ENCODE measurements at regions not wholly inside any gene's neighbourhood (a gene's known extent, or its start where the extent isn't known, plus 50 kb on each side); places are given as distances from the start of the nearest gene placed in this dataset.

DNA sequence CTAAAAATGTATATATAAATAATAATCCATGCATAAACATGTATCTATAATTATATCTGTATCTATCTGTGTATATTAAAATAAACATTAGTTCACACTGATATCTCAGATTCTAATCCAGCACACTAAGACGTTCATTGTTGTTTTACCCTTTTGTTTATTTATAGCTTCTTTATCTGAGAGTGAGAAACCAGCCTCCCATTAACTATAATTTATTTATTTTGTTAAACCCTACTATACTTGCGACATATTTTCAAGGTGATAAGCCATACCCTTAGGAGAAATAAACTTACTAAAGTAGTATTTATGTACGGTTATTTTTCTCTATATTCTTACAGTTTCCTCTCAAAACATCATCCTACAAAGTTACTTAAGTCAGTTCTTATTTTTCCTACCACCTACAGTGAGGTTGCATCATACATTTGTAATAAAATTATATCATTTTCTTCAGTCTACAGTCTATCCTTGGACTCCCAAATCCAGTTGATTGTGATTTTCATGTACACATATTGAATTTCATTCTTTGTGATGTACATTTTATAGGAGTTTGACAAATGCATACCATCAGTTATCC is 726.4 kb upstream of the FAM174A start:
- Histone ChIP-seq H3K4me3 (ENCODE audit: control extremely low read depth in 1 of 5, extremely low read depth in 1 of 5, insufficient read depth in 1 of 5, low read depth in 2 of 5, low read length in 4 of 5) (no peak overlapping the region), H4K20me1 (ENCODE audit: control insufficient read depth, insufficient read depth, low read length, poor library complexity, severe bottlenecking) (no peaks in the 10 kb centered on the region), H3K36me3 (replicated peaks in 1 of 2; ENCODE audit: control extremely low read depth in 1 of 2, control insufficient read depth in 1 of 2, extremely low read depth in 1 of 2, insufficient read depth in 2 of 2, low read length in 1 of 2) (no peaks in the 10 kb centered on the region), H3K27ac (ENCODE audit: low read length in 2 of 2) (no peak overlapping the region), H3K4me2 (replicated peaks; ENCODE audit: low read depth, low read length, poor library complexity, severe bottlenecking) (no peak overlapping the region), H3K4me1 (ENCODE audit: control insufficient read depth in 2 of 2, insufficient read depth in 2 of 2, low read length in 2 of 2) (no peaks in the 10 kb centered on the region), H3K79me2 (ENCODE audit: control insufficient read depth, insufficient read depth, low read length) (no peaks in the 10 kb centered on the region), H2AFZ (ENCODE audit: insufficient read depth, low read depth, low read length, poor library complexity, severe bottlenecking) (no peak overlapping the region), H3K9me3 (ENCODE audit: control extremely low read depth in 1 of 3, control insufficient read depth in 2 of 3, insufficient read depth in 1 of 3, low read length in 2 of 3) (no peaks in the 10 kb centered on the region), H3K9ac (ENCODE audit: low read length) (no peak overlapping the region), H3K27me3 (replicated peaks in 1 of 4; ENCODE audit: control extremely low read depth in 1 of 4, control insufficient read depth in 3 of 4, insufficient read depth in 4 of 4, low read length in 3 of 4) (no peaks in the 10 kb centered on the region)
- Mint-ChIP-seq H3K4me1 (no peaks in the 10 kb centered on the region), H3K27ac (no peak overlapping the region), H3K4me3 (no peak overlapping the region), H3K27me3 (no peaks in the 10 kb centered on the region), H3K9me3 (ENCODE audit: insufficient read depth) (no peaks in the 10 kb centered on the region)
- ATAC-seq (ENCODE audit: low read depth) = no peak
- TF ChIP-seq EZH2 (IDR thresholded peaks at IDR 0.05; ENCODE audit: borderline replicate concordance, insufficient read depth, low read depth, low read length, poor library complexity, severe bottlenecking) = no peak
- TF ChIP-seq, protein P1, sequence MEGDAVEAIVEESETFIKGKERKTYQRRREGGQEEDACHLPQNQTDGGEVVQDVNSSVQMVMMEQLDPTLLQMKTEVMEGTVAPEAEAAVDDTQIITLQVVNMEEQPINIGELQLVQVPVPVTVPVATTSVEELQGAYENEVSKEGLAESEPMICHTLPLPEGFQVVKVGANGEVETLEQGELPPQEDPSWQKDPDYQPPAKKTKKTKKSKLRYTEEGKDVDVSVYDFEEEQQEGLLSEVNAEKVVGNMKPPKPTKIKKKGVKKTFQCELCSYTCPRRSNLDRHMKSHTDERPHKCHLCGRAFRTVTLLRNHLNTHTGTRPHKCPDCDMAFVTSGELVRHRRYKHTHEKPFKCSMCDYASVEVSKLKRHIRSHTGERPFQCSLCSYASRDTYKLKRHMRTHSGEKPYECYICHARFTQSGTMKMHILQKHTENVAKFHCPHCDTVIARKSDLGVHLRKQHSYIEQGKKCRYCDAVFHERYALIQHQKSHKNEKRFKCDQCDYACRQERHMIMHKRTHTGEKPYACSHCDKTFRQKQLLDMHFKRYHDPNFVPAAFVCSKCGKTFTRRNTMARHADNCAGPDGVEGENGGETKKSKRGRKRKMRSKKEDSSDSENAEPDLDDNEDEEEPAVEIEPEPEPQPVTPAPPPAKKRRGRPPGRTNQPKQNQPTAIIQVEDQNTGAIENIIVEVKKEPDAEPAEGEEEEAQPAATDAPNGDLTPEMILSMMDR (IDR thresholded peaks at IDR 0.05) = no peak
- POLR2A ChIA-PET = no interaction called here
- no CpG with 5 or more reads among the region's 3 CpGs for WGBS (ENCODE audit: insufficient coverage)
- no peak for DNase-seq
- intact Hi-C loops (cut with micrococcal nuclease) = no loop called here
- CTCF ChIA-PET = no interaction called here

DNA sequence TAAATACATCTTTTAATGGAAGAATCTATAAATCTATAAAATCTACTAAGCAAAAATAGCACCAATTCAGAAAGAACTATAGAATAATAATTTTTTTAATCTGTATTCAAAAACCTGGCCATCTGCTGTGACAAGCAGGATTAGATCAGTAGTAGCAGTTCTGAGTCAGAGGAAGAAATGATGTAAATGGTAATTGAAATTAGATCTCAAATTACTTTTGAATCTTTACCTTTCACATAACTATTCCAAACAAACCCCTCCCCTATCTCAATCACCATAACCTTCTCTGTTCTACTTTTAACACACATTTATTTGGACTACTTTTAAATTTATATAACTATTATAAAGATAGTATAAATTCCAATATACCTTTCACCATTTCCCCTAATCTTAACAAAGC is 727.8 kb upstream of the FAM174A start:
- Histone ChIP-seq H3K4me1 (ENCODE audit: control insufficient read depth in 2 of 2, insufficient read depth in 2 of 2, low read length in 2 of 2) (no peaks in the 10 kb centered on the region), H3K79me2 (ENCODE audit: control insufficient read depth, insufficient read depth, low read length) (no peaks in the 10 kb centered on the region), H2AFZ (ENCODE audit: insufficient read depth, low read depth, low read length, poor library complexity, severe bottlenecking) (no peak overlapping the region), H3K27me3 (replicated peaks in 1 of 4; ENCODE audit: control extremely low read depth in 1 of 4, control insufficient read depth in 3 of 4, insufficient read depth in 4 of 4, low read length in 3 of 4) (no peaks in the 10 kb centered on the region), H3K27ac (ENCODE audit: low read length in 2 of 2) (no peak overlapping the region), H3K9me3 (ENCODE audit: control extremely low read depth in 1 of 3, control insufficient read depth in 2 of 3, insufficient read depth in 1 of 3, low read length in 2 of 3) (no peaks in the 10 kb centered on the region), H3K4me2 (replicated peaks; ENCODE audit: low read depth, low read length, poor library complexity, severe bottlenecking) (no peak overlapping the region), H3K9ac (ENCODE audit: low read length) (no peak overlapping the region), H3K4me3 (ENCODE audit: control extremely low read depth in 1 of 5, extremely low read depth in 1 of 5, insufficient read depth in 1 of 5, low read depth in 2 of 5, low read length in 4 of 5) (no peak overlapping the region), H4K20me1 (ENCODE audit: control insufficient read depth, insufficient read depth, low read length, poor library complexity, severe bottlenecking) (no peaks in the 10 kb centered on the region), H3K36me3 (replicated peaks in 1 of 2; ENCODE audit: control extremely low read depth in 1 of 2, control insufficient read depth in 1 of 2, extremely low read depth in 1 of 2, insufficient read depth in 2 of 2, low read length in 1 of 2) (no peaks in the 10 kb centered on the region)
- no peak for DNase-seq
- CTCF ChIA-PET = no interaction called here
- TF ChIP-seq, protein P1 (IDR thresholded peaks at IDR 0.05) = no peak
- TF ChIP-seq EZH2 (IDR thresholded peaks at IDR 0.05; ENCODE audit: borderline replicate concordance, insufficient read depth, low read depth, low read length, poor library complexity, severe bottlenecking) = no peak
- Mint-ChIP-seq H3K9me3 (ENCODE audit: insufficient read depth) (no peaks in the 10 kb centered on the region), H3K4me1 (no peaks in the 10 kb centered on the region), H3K27ac (no peak overlapping the region), H3K27me3 (no peaks in the 10 kb centered on the region), H3K4me3 (no peak overlapping the region)
- no peak for ATAC-seq (ENCODE audit: low read depth)
- POLR2A ChIA-PET = no interaction called here
- intact Hi-C loops (cut with micrococcal nuclease) = no loop called here

All from B cell (primary cell).